Uterus (tissue), 3 donors: ENCODE measurements at regions not wholly inside any gene's neighbourhood (a gene's known extent, or its start where the extent isn't known, plus 50 kb on each side); places are given as distances from the start of the nearest gene placed in this dataset.

Source experiments
- DNase-seq, 2 donors: peaks; one replicate each; pipeline ENCODE4 v3.0.0-alpha.2; 2019 to 2020
- H3K27ac ChIP-seq, 2 donors: fragments of 200-600 bp; sonication (generic); 1 replicate in 1 of 2; 2 replicates in 1 of 2; pipeline ENCODE4 v1.5.1; 2016 to 2018
- H3K27me3 ChIP-seq, 2 donors: fragments of 200-600 bp; sonication (generic); one replicate each; pipeline ENCODE4 v1.5.1; 2018 to 2019; ENCODE audit warnings: control low read depth in 1 of 2
- H3K36me3 ChIP-seq, 2 donors: fragments of 200-600 bp; sonication (generic); one replicate each; pipeline ENCODE4 v1.5.1; 2019; ENCODE audit warnings: control low read depth in 1 of 2
- H3K4me1 ChIP-seq, 2 donors: fragments of 200-600 bp; sonication (generic); one replicate each; pipeline ENCODE4 v1.5.1; 2018 to 2019; ENCODE audit warnings: control low read depth in 1 of 2
- H3K4me3 ChIP-seq, 2 donors: fragments of 200-600 bp; sonication (generic); 1 replicate in 1 of 2; 2 replicates in 1 of 2; pipeline ENCODE4 v1.5.1; 2018 to 2019; ENCODE audit warnings: mild to moderate bottlenecking in 1 of 2
- H3K9me3 ChIP-seq, 2 donors: fragments of 200-600 bp; sonication (generic); one replicate each; pipeline ENCODE4 v1.5.1; 2019; ENCODE audit warnings: control low read depth in 1 of 2
- CTCF ChIP-seq, 4 experiments: fragments of 200-600 bp in 2 of 4; fragments of 450-650 bp in 2 of 4; sonication (generic) in 2 of 4; IDR thresholded peaks; one replicate each; pipeline ENCODE4 v1.5.1; 2016 to 2019; ENCODE audit warnings: antibody characterized with exemption in 4 of 4, mild to moderate bottlenecking in 2 of 4, moderate library complexity in 1 of 4
- POLR2A ChIP-seq, 2 donors: fragments of 450-650 bp; IDR thresholded peaks; one replicate each; pipeline ENCODE4 v1.6.1; 2016; ENCODE audit warnings: antibody characterized with exemption in 2 of 2, mild to moderate bottlenecking in 1 of 2, moderate library complexity in 1 of 2
- intact Hi-C: fragments of 100-400 bp; cut with DNase I; formaldehyde crosslinking; loops from one replicate; pipeline ENCODE4 v1.15.1; 2023; ENCODE audit warnings: low total_unique reads
- donor health status: DM: yes; HTN: yes; CAD: no.

- no peak overlapping the region for H3K27ac ChIP-seq
- DNase-seq = no peak
- no peaks in the 10 kb centered on the region for H3K4me1 ChIP-seq
- H3K27me3 ChIP-seq = no peaks in the 10 kb centered on the region
- H3K4me3 ChIP-seq = no peak overlapping the region
- H3K36me3 ChIP-seq = no peaks in the 10 kb centered on the region
- intact Hi-C loops = no loop called here
- TF ChIP-seq CTCF (IDR thresholded peaks at IDR 0.05) = no peak
- TF ChIP-seq POLR2A (IDR thresholded peaks at IDR 0.05) = no peak
- no peaks in the 10 kb centered on the region for H3K9me3 ChIP-seq
Measured at GRCh38 chr2:122859260-122859659, 1103.8 kb downstream of the TSN start.

DNA sequence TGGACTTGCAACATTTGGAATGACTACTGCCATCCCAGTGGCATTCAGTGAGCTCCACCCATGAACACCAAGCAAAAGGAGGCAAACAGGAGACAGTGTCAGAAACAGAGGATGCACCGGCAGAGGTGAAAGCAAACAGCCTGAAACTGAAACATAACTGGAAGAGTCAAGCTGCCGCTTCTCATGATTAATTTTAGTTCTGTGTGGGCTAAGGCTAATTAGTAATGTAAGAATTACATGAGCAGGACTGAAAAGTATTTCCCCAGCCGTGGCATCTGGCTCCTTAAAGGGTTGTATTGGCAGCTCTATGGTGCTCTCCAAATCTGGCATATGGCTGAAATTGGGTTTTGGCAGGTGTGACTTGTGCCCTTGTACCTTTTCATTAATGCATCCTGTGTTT lies 1108.1 kb downstream of the TSN start:
- Histone ChIP-seq H3K9me3 (no peaks in the 10 kb centered on the region), H3K27ac (no peak overlapping the region), H3K4me1 (no peaks in the 10 kb centered on the region), H3K4me3 (no peak overlapping the region), H3K36me3 (no peaks in the 10 kb centered on the region), H3K27me3 (no peaks in the 10 kb centered on the region)
- intact Hi-C loops = no loop called here
- no peak for DNase-seq
- no peak for TF ChIP-seq CTCF (IDR thresholded peaks at IDR 0.05)
- no peak for TF ChIP-seq POLR2A (IDR thresholded peaks at IDR 0.05)

GRCh38 chr2:122864728-122865127 lies 1109.3 kb downstream of the TSN start:
- intact Hi-C loops = no loop called here
- Histone ChIP-seq H3K4me1 (no peaks in the 10 kb centered on the region), H3K36me3 (no peaks in the 10 kb centered on the region), H3K9me3 (no peaks in the 10 kb centered on the region), H3K27me3 (no peaks in the 10 kb centered on the region), H3K4me3 (no peak overlapping the region), H3K27ac (no peak overlapping the region)
- DNase-seq = no peak
- TF ChIP-seq POLR2A (IDR thresholded peaks at IDR 0.05) (no peak), CTCF (IDR thresholded peaks at IDR 0.05) (no peak)

GRCh38 chr2:122866095-122866494 lies 1110.6 kb downstream of the TSN start:
- no peaks in the 10 kb centered on the region for H3K9me3 ChIP-seq
- no peaks in the 10 kb centered on the region for H3K4me1 ChIP-seq
- no peaks in the 10 kb centered on the region for H3K27me3 ChIP-seq
- DNase-seq = no peak
- H3K36me3 ChIP-seq = no peaks in the 10 kb centered on the region
- TF ChIP-seq CTCF (IDR thresholded peaks at IDR 0.05) (no peak), POLR2A (IDR thresholded peaks at IDR 0.05) (no peak)
- H3K27ac ChIP-seq = no peak overlapping the region
- intact Hi-C loops = no loop called here
- H3K4me3 ChIP-seq = no peak overlapping the region

- no peaks in the 10 kb centered on the region for H3K9me3 ChIP-seq
- H3K4me1 ChIP-seq = no peaks in the 10 kb centered on the region
- H3K27ac ChIP-seq = no peak overlapping the region
- H3K27me3 ChIP-seq = no peaks in the 10 kb centered on the region
- no peak overlapping the region for H3K4me3 ChIP-seq
- intact Hi-C loops = no loop called here
- DNase-seq = no peak
- no peaks in the 10 kb centered on the region for H3K36me3 ChIP-seq
- TF ChIP-seq CTCF (IDR thresholded peaks at IDR 0.05) = no peak
- no peak for TF ChIP-seq POLR2A (IDR thresholded peaks at IDR 0.05)
Measured at GRCh38 chr2:122867941-122868340, 1112.5 kb downstream of the TSN start.
